ENCODE measurements at regions not wholly inside any gene's neighbourhood (a gene's known extent, or its start where the extent isn't known, plus 50 kb on each side); places are given as distances from the start of the nearest gene placed in this dataset.

DNA sequence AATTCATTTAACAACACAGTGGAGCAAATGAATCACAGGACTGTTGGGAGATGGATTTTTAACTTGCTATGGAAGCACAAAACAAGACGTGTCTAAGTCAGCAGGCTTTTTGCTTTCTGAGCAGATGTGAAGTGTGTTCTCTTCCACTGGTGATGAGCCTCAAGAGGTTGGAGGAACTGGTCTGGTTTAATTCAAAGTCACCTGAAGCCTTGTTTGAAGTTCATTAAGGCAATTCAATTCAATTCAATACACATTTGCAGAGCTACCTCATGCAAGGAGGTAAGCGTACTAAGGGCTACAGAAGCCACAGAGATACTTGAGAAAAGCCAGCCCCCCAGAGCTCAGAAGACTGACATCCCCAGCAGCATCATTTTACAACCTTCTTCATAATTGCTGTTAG, 68.4 kb upstream of the PALS2 start:
- Histone ChIP-seq H3K9ac (ENCODE audit: low read depth, low read length) (no peak overlapping the region), H3K27ac (ENCODE audit: low read length) (no peak overlapping the region), H3K36me3 (ENCODE audit: insufficient read depth, low read length) (no peaks in the 10 kb centered on the region), H3K4me3 (ENCODE audit: low read depth in 1 of 2, low read length in 2 of 2) (no peak overlapping the region), H4K20me1 (ENCODE audit: insufficient read depth, low read length) (no peaks in the 10 kb centered on the region; the same call in 1 of the 2 replicates), H3K79me2 (ENCODE audit: insufficient read depth, low read length) (no peaks in the 10 kb centered on the region), H3K4me2 (ENCODE audit: insufficient read depth, low read length) (no peak overlapping the region), H3K9me3 (ENCODE audit: insufficient read depth, low read length, severe bottlenecking) (no peaks in the 10 kb centered on the region), H2AFZ (ENCODE audit: low read depth, low read length) (no peak overlapping the region), H3K27me3 (ENCODE audit: insufficient read depth, low read length, poor library complexity) (peaks cover 1% of the 10 kb centered on the region), H3K4me1 (ENCODE audit: insufficient read depth, low read length) (no peaks in the 10 kb centered on the region)
- TF ChIP-seq, protein P1, sequence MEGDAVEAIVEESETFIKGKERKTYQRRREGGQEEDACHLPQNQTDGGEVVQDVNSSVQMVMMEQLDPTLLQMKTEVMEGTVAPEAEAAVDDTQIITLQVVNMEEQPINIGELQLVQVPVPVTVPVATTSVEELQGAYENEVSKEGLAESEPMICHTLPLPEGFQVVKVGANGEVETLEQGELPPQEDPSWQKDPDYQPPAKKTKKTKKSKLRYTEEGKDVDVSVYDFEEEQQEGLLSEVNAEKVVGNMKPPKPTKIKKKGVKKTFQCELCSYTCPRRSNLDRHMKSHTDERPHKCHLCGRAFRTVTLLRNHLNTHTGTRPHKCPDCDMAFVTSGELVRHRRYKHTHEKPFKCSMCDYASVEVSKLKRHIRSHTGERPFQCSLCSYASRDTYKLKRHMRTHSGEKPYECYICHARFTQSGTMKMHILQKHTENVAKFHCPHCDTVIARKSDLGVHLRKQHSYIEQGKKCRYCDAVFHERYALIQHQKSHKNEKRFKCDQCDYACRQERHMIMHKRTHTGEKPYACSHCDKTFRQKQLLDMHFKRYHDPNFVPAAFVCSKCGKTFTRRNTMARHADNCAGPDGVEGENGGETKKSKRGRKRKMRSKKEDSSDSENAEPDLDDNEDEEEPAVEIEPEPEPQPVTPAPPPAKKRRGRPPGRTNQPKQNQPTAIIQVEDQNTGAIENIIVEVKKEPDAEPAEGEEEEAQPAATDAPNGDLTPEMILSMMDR (IDR thresholded peaks at IDR 0.05; ENCODE audit: borderline replicate concordance, extremely low read depth, low read length, poor library complexity, severe bottlenecking) = no peak
- TF ChIP-seq EZH2 (IDR thresholded peaks at IDR 0.05; ENCODE audit: borderline replicate concordance, low read depth, low read length, severe bottlenecking) = no peak
- DNase-seq = no peak
- ATAC-seq (ENCODE audit: insufficient read depth, low read depth) = no peak

GRCh38 chr7:24505968-24506367, 67.3 kb upstream of the PALS2 start:
- H3K79me2 ChIP-seq (ENCODE audit: insufficient read depth, low read length) = no peaks in the 10 kb centered on the region
- H3K27me3 ChIP-seq (ENCODE audit: insufficient read depth, low read length, poor library complexity) = peaks cover 8% of the 10 kb centered on the region
- DNase-seq = no peak
- no peak overlapping the region for H3K4me2 ChIP-seq (ENCODE audit: insufficient read depth, low read length)
- no peak for ATAC-seq (ENCODE audit: insufficient read depth, low read depth)
- H3K36me3 ChIP-seq (ENCODE audit: insufficient read depth, low read length) = no peaks in the 10 kb centered on the region
- H3K4me1 ChIP-seq (ENCODE audit: insufficient read depth, low read length) = no peaks in the 10 kb centered on the region
- H3K9me3 ChIP-seq (ENCODE audit: insufficient read depth, low read length, severe bottlenecking) = no peaks in the 10 kb centered on the region
- H3K9ac ChIP-seq (ENCODE audit: low read depth, low read length) = no peak overlapping the region
- no peaks in the 10 kb centered on the region; the same call in 1 of the 2 replicates for H4K20me1 ChIP-seq (ENCODE audit: insufficient read depth, low read length)
- H3K27ac ChIP-seq (ENCODE audit: low read length) = no peak overlapping the region
- no peak overlapping the region for H3K4me3 ChIP-seq (ENCODE audit: low read depth in 1 of 2, low read length in 2 of 2)
- no peak for TF ChIP-seq EZH2 (IDR thresholded peaks at IDR 0.05; ENCODE audit: borderline replicate concordance, low read depth, low read length, severe bottlenecking)
- TF ChIP-seq, protein P1 (IDR thresholded peaks at IDR 0.05; ENCODE audit: borderline replicate concordance, extremely low read depth, low read length, poor library complexity, severe bottlenecking) = no peak
- no peak overlapping the region for H2AFZ ChIP-seq (ENCODE audit: low read depth, low read length)

DNA sequence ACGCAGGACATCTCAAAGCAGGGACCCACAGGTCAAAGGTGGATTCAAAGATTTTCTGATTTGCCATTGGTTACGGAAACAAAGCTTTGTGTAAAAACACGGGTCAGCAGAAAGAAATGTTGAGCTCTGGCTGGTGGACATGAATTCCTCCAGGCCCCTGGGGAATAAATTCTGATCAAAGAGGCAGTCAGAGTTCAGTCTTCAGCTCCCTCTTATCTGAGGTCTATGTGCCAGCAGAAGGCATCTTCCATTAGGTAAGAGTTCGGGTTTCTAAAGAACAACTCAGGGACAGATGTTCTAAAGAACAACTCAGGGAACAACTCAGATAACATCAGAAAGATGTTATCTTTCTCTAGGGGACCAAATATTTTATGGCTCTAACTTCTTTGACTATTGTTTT, 64.9 kb upstream of the PALS2 start:
- Histone ChIP-seq H3K4me3 (ENCODE audit: low read depth in 1 of 2, low read length in 2 of 2) (no peak overlapping the region), H3K27ac (ENCODE audit: low read length) (no peak overlapping the region), H2AFZ (ENCODE audit: low read depth, low read length) (no peak overlapping the region), H3K4me1 (ENCODE audit: insufficient read depth, low read length) (no peaks in the 10 kb centered on the region), H3K79me2 (ENCODE audit: insufficient read depth, low read length) (no peaks in the 10 kb centered on the region), H3K36me3 (ENCODE audit: insufficient read depth, low read length) (no peaks in the 10 kb centered on the region), H3K9ac (ENCODE audit: low read depth, low read length) (no peak overlapping the region), H3K4me2 (ENCODE audit: insufficient read depth, low read length) (no peak overlapping the region), H3K27me3 (ENCODE audit: insufficient read depth, low read length, poor library complexity) (peaks cover 8% of the 10 kb centered on the region), H3K9me3 (ENCODE audit: insufficient read depth, low read length, severe bottlenecking) (no peaks in the 10 kb centered on the region), H4K20me1 (ENCODE audit: insufficient read depth, low read length) (no peaks in the 10 kb centered on the region; the same call in 1 of the 2 replicates)
- DNase-seq (no peak), ATAC-seq (ENCODE audit: insufficient read depth, low read depth) (no peak)
- TF ChIP-seq EZH2 (IDR thresholded peaks at IDR 0.05; ENCODE audit: borderline replicate concordance, low read depth, low read length, severe bottlenecking) = no peak
- TF ChIP-seq, protein P1 (IDR thresholded peaks at IDR 0.05; ENCODE audit: borderline replicate concordance, extremely low read depth, low read length, poor library complexity, severe bottlenecking) = no peak

- Histone ChIP-seq H3K4me2 (ENCODE audit: insufficient read depth, low read length) (no peak overlapping the region), H3K27ac (ENCODE audit: low read length) (no peak overlapping the region), H4K20me1 (ENCODE audit: insufficient read depth, low read length) (no peaks in the 10 kb centered on the region; the same call in 1 of the 2 replicates), H3K36me3 (ENCODE audit: insufficient read depth, low read length) (no peaks in the 10 kb centered on the region), H2AFZ (ENCODE audit: low read depth, low read length) (no peak overlapping the region), H3K9me3 (ENCODE audit: insufficient read depth, low read length, severe bottlenecking) (no peaks in the 10 kb centered on the region), H3K79me2 (ENCODE audit: insufficient read depth, low read length) (no peaks in the 10 kb centered on the region), H3K4me1 (ENCODE audit: insufficient read depth, low read length) (no peaks in the 10 kb centered on the region), H3K4me3 (ENCODE audit: low read depth in 1 of 2, low read length in 2 of 2) (no peak overlapping the region), H3K9ac (ENCODE audit: low read depth, low read length) (no peak overlapping the region), H3K27me3 (ENCODE audit: insufficient read depth, low read length, poor library complexity) (peaks cover 8% of the 10 kb centered on the region)
- TF ChIP-seq, protein P1 (IDR thresholded peaks at IDR 0.05; ENCODE audit: borderline replicate concordance, extremely low read depth, low read length, poor library complexity, severe bottlenecking) = no peak
- TF ChIP-seq EZH2 (IDR thresholded peaks at IDR 0.05; ENCODE audit: borderline replicate concordance, low read depth, low read length, severe bottlenecking) = no peak
- no peak for DNase-seq
- no peak for ATAC-seq (ENCODE audit: insufficient read depth, low read depth)
Observed at GRCh38 chr7:24510759-24511158, 62.5 kb upstream of the PALS2 start.

Data from DND-41 (cell line).